Activated B cell treated with CpG ODN at 0.5 μM for 24 hours (primary cell): ENCODE measurements at regions not wholly inside any gene's neighbourhood (a gene's known extent, or its start where the extent isn't known, plus 50 kb on each side); places are given as distances from the start of the nearest gene placed in this dataset.

ENCODE experiments used
- ATAC-seq: fragments of 200-7000 bp; cut with Tn5 transposase; one replicate; pipeline ENCODE4 v1.10.0; 2021; ENCODE audit warnings: low read depth, mild to moderate bottlenecking, moderate library complexity
- CTCF ChIA-PET: fragments of 350-600 bp; sonication (Branson Sonifier 250); formaldehyde crosslinking; loops from one replicate; lab custom pipeline; 2021; ENCODE audit warnings: antibody characterized with exemption; lab: Charles Lee
- POLR2A ChIA-PET: fragments of 350-600 bp; sonication (Branson Sonifier 250); formaldehyde crosslinking; loops from one replicate; lab custom pipeline; 2021; ENCODE audit warnings: antibody characterized with exemption; lab: Charles Lee
- DNase-seq: peaks from one replicate; pipeline ENCODE4 v3.0.0; 2022
- H3K27ac Mint-ChIP-seq: one replicate; pipeline ENCODE4 v1.8.0; 2020; ENCODE audit warnings: mixed read lengths
- H3K27me3 Mint-ChIP-seq: one replicate; pipeline ENCODE4 v1.8.0; 2021; ENCODE audit warnings: mixed read lengths
- H3K36me3 Mint-ChIP-seq: one replicate; pipeline ENCODE4 v1.8.0; 2021; ENCODE audit warnings: low read depth, mixed read lengths
- H3K4me1 Mint-ChIP-seq: one replicate; pipeline ENCODE4 v1.8.0; 2021; ENCODE audit warnings: mixed read lengths
- H3K4me3 Mint-ChIP-seq: one replicate; pipeline ENCODE4 v1.8.0; 2020; ENCODE audit warnings: mild to moderate bottlenecking, mixed read lengths
- H3K9me3 Mint-ChIP-seq: one replicate; pipeline ENCODE4 v1.8.0; 2020; ENCODE audit warnings: mixed read lengths
- intact Hi-C: fragments of 100-400 bp; cut with micrococcal nuclease; formaldehyde crosslinking; loops from one replicate; pipeline ENCODE4 v1.15.1; 2024
- TF ChIP-seq, protein P1 (sequence below): fragments of 200-600 bp; IDR thresholded peaks from one replicate; pipeline ENCODE4 v1.8.0; 2022; ENCODE audit warnings: antibody characterized with exemption, mild to moderate bottlenecking

DNA sequence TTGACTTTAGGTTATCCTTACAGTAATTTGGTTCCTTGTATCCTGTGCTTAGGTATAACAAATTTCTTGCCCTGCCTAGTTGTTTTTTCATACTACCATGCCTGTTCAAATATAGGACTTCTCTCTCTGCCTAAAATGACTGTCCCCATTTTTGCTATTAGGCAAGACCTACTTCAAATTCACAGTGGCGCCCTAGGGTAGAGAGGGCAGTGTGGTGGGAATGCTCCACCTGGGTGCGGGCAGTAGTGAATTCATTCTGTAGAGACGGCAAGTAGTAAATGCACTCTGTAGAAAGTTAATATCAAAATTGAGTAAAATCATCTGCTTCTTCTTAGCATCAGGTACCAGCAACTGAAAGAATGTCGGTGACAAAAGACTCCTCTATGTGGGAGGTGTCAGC lies 120.4 kb upstream of the RHOBTB1 start:
- no peak for ATAC-seq
- Mint-ChIP-seq H3K9me3 (no peaks in the 10 kb centered on the region), H3K36me3 (no peaks in the 10 kb centered on the region), H3K27me3 (peaks cover 3% of the 10 kb centered on the region), H3K4me1 (no peaks in the 10 kb centered on the region), H3K4me3 (no peak overlapping the region), H3K27ac (no peak overlapping the region)
- POLR2A ChIA-PET = no interaction called here
- intact Hi-C loops = no loop called here
- TF ChIP-seq, protein P1, sequence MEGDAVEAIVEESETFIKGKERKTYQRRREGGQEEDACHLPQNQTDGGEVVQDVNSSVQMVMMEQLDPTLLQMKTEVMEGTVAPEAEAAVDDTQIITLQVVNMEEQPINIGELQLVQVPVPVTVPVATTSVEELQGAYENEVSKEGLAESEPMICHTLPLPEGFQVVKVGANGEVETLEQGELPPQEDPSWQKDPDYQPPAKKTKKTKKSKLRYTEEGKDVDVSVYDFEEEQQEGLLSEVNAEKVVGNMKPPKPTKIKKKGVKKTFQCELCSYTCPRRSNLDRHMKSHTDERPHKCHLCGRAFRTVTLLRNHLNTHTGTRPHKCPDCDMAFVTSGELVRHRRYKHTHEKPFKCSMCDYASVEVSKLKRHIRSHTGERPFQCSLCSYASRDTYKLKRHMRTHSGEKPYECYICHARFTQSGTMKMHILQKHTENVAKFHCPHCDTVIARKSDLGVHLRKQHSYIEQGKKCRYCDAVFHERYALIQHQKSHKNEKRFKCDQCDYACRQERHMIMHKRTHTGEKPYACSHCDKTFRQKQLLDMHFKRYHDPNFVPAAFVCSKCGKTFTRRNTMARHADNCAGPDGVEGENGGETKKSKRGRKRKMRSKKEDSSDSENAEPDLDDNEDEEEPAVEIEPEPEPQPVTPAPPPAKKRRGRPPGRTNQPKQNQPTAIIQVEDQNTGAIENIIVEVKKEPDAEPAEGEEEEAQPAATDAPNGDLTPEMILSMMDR = no peak
- CTCF ChIA-PET = no interaction called here
- no peak for DNase-seq

DNA sequence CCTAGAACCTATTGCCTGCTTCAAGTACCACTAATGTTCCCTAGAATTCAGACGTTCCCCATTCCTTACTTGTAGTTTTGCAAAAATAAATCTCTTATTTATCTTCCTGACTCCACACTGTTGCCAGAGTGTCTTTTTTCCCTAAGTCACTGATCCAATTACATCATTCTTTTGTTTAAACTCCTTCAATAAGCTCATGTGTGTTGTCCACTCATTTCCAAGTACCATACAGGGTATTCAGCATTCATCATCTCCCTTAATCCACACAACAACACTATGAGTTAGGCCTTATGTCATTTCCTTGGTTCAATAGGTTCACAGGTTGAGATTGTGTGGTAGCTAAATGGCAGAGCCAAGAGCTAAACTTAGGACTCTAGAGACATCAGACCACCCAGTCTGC lies 119.9 kb upstream of the RHOBTB1 start:
- Mint-ChIP-seq H3K4me3 (no peak overlapping the region), H3K36me3 (no peaks in the 10 kb centered on the region), H3K9me3 (no peaks in the 10 kb centered on the region), H3K27me3 (peaks cover 3% of the 10 kb centered on the region), H3K4me1 (no peaks in the 10 kb centered on the region), H3K27ac (no peak overlapping the region)
- TF ChIP-seq, protein P1 = no peak
- ChIA-PET POLR2A (no interaction called here), CTCF (no interaction called here)
- DNase-seq (no peak), ATAC-seq (no peak)
- intact Hi-C loops = no loop called here

GRCh38 chr10:61063034-61063433 lies 119.0 kb upstream of the RHOBTB1 start:
- Mint-ChIP-seq H3K36me3 (no peaks in the 10 kb centered on the region), H3K9me3 (no peaks in the 10 kb centered on the region), H3K27ac (no peak overlapping the region), H3K4me3 (no peak overlapping the region), H3K27me3 (peaks cover 3% of the 10 kb centered on the region), H3K4me1 (no peaks in the 10 kb centered on the region)
- intact Hi-C loops = no loop called here
- DNase-seq (no peak), ATAC-seq (no peak)
- CTCF ChIA-PET = no interaction called here
- POLR2A ChIA-PET = no interaction called here
- TF ChIP-seq, protein P1 = no peak

DNA sequence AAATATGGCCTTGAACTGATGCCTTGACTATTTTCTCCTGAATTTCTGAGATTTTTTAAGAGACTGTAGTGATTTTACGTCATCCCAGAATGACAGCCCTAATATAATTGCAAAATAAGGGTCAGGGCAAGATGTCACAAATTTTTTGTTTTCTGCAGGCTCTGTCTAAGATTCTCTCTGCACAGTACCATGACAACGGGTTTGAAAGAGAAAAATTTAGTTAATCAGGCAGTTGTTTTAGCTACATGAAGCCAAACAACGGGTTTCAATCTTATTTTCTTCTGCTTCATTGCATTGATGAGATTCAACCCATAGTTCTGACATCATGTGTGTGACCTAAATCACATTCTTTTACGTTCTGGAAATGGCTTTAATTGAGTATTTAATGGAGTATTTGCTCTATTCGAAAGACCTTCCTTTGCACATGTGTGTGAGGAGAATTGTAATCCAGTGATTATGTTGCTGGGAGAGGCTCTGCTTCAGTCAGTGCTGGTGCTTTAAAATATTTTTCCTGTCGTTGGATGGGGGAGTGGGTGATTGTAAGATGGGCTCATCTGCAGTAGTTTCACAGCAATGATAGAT lies 118.0 kb upstream of the RHOBTB1 start:
- CTCF ChIA-PET = no interaction called here
- intact Hi-C loops = no loop called here
- Mint-ChIP-seq H3K4me1 (no peaks in the 10 kb centered on the region), H3K9me3 (no peaks in the 10 kb centered on the region), H3K27me3 (peaks cover 3% of the 10 kb centered on the region), H3K27ac (no peak overlapping the region), H3K36me3 (no peaks in the 10 kb centered on the region), H3K4me3 (no peak overlapping the region)
- ATAC-seq (no peak), DNase-seq (no peak)
- POLR2A ChIA-PET = no interaction called here
- TF ChIP-seq, protein P1 = no peak

- peaks cover 2% of the 10 kb centered on the region for H3K27me3 Mint-ChIP-seq
- ATAC-seq (no peak), DNase-seq (no peak)
- H3K4me1 Mint-ChIP-seq = no peaks in the 10 kb centered on the region
- no peaks in the 10 kb centered on the region for H3K9me3 Mint-ChIP-seq
- no peak overlapping the region for H3K4me3 Mint-ChIP-seq
- no peak overlapping the region for H3K27ac Mint-ChIP-seq
- H3K36me3 Mint-ChIP-seq = no peaks in the 10 kb centered on the region
- intact Hi-C loops = no loop called here
- TF ChIP-seq, protein P1 = no peak
- POLR2A ChIA-PET = no interaction called here
- CTCF ChIA-PET = no interaction called here
Measured at GRCh38 chr10:61059636-61060035, 115.7 kb upstream of the RHOBTB1 start.
